Chondrocyte (in vitro differentiated cells): ENCODE measurements at regions not wholly inside any gene's neighbourhood (a gene's known extent, or its start where the extent isn't known, plus 50 kb on each side); places are given as distances from the start of the nearest gene placed in this dataset.
"Not testable (repeated sequence)": the region's sequence is repeated elsewhere in the genome, so short reads cannot be mapped to it uniquely, and the experiment has no call there.

Experiments
- DNase-seq: peaks from one replicate; pipeline ENCODE4 v3.0.0; 2021; ENCODE audit warnings: mixed read lengths, low spot score
- H3K27ac Mint-ChIP-seq: one replicate; pipeline ENCODE4 v1.8.0; 2021; ENCODE audit warnings: mild to moderate bottlenecking, moderate library complexity, mixed read lengths; ENCODE audit not compliant: unreplicated experiment
- H3K27me3 Mint-ChIP-seq: 2 replicates; pipeline ENCODE4 v1.8.0; 2021; ENCODE audit warnings: low read depth, mixed read lengths
- H3K36me3 Mint-ChIP-seq: 2 replicates; pipeline ENCODE4 v1.8.0; 2021; ENCODE audit warnings: low read depth, mixed read lengths
- H3K4me1 Mint-ChIP-seq: 2 replicates; pipeline ENCODE4 v1.8.0; 2021; ENCODE audit warnings: low read depth, mild to moderate bottlenecking, mixed read lengths
- H3K4me3 Mint-ChIP-seq: one replicate; pipeline ENCODE4 v1.8.0; 2021; ENCODE audit warnings: mild to moderate bottlenecking, moderate library complexity, mixed read lengths; ENCODE audit not compliant: unreplicated experiment
- H3K9me3 Mint-ChIP-seq: 2 replicates; pipeline ENCODE4 v1.8.0; 2021; ENCODE audit warnings: low read depth, mixed read lengths
- TF ChIP-seq, protein P1 (sequence below): fragments of 200-600 bp; sonication (generic); IDR thresholded peaks from 2 replicates; pipeline ENCODE4 v1.5.0; 2021; ENCODE audit warnings: antibody characterized with exemption, mild to moderate bottlenecking, moderate library complexity

- Mint-ChIP-seq H3K36me3 (no peaks in the 10 kb centered on the region), H3K9me3 (peaks cover 4% of the 10 kb centered on the region), H3K27ac (no peak overlapping the region), H3K4me1 (peaks cover 5% of the 10 kb centered on the region), H3K4me3 (no peak overlapping the region), H3K27me3 (no peaks in the 10 kb centered on the region)
- DNase-seq = no peak
- TF ChIP-seq, protein P1, sequence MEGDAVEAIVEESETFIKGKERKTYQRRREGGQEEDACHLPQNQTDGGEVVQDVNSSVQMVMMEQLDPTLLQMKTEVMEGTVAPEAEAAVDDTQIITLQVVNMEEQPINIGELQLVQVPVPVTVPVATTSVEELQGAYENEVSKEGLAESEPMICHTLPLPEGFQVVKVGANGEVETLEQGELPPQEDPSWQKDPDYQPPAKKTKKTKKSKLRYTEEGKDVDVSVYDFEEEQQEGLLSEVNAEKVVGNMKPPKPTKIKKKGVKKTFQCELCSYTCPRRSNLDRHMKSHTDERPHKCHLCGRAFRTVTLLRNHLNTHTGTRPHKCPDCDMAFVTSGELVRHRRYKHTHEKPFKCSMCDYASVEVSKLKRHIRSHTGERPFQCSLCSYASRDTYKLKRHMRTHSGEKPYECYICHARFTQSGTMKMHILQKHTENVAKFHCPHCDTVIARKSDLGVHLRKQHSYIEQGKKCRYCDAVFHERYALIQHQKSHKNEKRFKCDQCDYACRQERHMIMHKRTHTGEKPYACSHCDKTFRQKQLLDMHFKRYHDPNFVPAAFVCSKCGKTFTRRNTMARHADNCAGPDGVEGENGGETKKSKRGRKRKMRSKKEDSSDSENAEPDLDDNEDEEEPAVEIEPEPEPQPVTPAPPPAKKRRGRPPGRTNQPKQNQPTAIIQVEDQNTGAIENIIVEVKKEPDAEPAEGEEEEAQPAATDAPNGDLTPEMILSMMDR = no peak
These were observed 182.0 kb upstream of the C1orf87 start for GRCh38 chr1:60255565-60255964.

DNA sequence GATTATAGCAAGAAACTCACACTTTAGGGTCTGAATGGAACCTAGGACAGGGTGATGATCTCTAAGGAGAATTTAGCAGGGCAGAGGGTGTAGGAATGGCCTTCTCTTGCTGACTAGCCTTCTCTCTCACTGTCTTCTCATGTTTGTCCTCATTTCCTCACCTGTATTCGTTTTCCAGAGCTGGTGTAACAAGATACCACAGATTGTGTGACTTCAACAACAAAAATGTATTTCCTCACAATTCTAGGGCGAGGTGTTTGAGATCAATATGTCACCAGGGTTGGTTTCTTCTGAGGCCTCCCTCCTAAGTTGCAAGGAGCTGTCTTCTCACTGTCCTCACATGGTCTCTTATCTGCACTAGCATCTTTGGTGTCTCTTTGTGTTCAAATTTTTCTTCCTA lies 177.9 kb upstream of the C1orf87 start:
- no peak for DNase-seq
- no peak overlapping the region for H3K27ac Mint-ChIP-seq
- H3K36me3 Mint-ChIP-seq = no peaks in the 10 kb centered on the region
- H3K4me1 Mint-ChIP-seq = peaks cover 5% of the 10 kb centered on the region
- H3K27me3 Mint-ChIP-seq = no peaks in the 10 kb centered on the region
- no peak overlapping the region for H3K4me3 Mint-ChIP-seq
- TF ChIP-seq, protein P1 = no peak
- peaks cover 4% of the 10 kb centered on the region for H3K9me3 Mint-ChIP-seq

- H3K27me3 Mint-ChIP-seq, H3K27ac Mint-ChIP-seq, H3K9me3 Mint-ChIP-seq, H3K4me3 Mint-ChIP-seq, H3K4me1 Mint-ChIP-seq, DNase-seq, H3K36me3 Mint-ChIP-seq: not testable (repeated sequence)
These were observed 173.9 kb upstream of the C1orf87 start for GRCh38 chr1:60247467-60247866.

DNA sequence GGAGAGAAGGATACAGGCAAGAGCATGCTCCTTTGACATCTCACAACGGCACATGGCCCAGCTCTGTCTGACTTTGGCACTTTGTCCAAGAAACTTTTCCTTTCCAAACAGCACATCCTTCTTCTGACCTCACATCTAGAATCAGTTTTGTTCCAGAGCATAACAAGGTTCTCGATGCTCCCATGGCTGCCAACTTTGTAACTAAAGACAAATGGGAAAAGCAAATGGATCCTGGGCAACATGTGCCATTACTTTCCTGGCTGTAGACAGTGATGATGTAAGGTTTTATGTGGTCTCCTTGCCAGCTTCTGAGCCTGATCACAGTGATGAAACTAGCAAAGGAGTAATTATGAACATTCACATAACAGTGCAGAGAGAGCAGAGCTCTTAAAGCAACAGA lies 171.8 kb upstream of the C1orf87 start:
- TF ChIP-seq, protein P1 = no peak
- Mint-ChIP-seq H3K9me3 (peaks cover 3% of the 10 kb centered on the region), H3K27me3 (no peaks in the 10 kb centered on the region), H3K36me3 (no peaks in the 10 kb centered on the region), H3K27ac (no peak overlapping the region), H3K4me1 (peaks cover 8% of the 10 kb centered on the region), H3K4me3 (no peak overlapping the region)
- DNase-seq = no peak

DNA sequence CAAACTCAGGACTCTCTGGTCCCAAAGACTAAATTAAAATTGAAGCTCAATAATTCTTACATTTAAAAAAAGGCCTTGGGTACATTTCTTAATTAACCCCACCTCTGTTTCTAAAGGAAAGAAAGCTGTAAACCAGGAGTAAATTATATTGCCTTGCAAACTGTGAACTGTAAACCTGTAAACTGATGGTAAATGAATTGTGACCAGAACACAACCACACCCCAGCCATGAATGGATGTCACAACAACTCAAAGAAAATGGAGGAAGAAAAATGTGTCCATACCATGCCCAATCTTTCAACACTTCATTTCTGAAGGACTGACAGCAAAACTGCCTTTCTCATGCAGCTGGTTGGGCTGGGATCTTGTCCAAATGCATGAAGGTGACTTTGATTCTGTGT lies 171.3 kb upstream of the C1orf87 start:
- no peak for DNase-seq
- no peaks in the 10 kb centered on the region for H3K36me3 Mint-ChIP-seq
- TF ChIP-seq, protein P1 = no peak
- no peak overlapping the region for H3K4me3 Mint-ChIP-seq
- no peak overlapping the region for H3K27ac Mint-ChIP-seq
- peaks cover 3% of the 10 kb centered on the region for H3K9me3 Mint-ChIP-seq
- H3K27me3 Mint-ChIP-seq = no peaks in the 10 kb centered on the region
- peaks cover 8% of the 10 kb centered on the region for H3K4me1 Mint-ChIP-seq

DNA sequence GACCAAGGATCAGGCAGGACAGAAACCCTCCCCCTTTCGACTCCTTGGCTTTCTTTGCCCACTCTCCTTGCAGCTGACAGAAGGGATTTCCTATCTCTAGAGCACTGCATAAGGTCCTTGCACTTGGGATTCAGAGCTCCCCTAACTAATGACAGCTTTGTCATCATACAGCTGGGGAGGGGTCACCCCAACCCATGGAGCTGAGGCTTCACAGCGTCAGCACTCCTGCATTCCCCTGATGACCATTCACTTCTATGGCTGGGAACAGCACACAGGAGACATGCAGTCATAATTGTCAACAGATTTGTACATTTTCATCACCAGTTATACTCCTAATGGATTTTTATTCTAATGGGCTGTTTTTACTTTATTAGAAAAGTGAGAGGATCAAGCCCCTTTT lies 161.7 kb upstream of the C1orf87 start:
- Mint-ChIP-seq H3K36me3 (no peaks in the 10 kb centered on the region), H3K4me3 (no peak overlapping the region), H3K9me3 (peaks cover 3% of the 10 kb centered on the region), H3K27ac (no peak overlapping the region), H3K4me1 (no peaks in the 10 kb centered on the region), H3K27me3 (no peaks in the 10 kb centered on the region)
- no peak for DNase-seq
- TF ChIP-seq, protein P1 = no peak
